ENCODE measurements at regions not wholly inside any gene's neighbourhood (a gene's known extent, or its start where the extent isn't known, plus 50 kb on each side); places are given as distances from the start of the nearest gene placed in this dataset.

DNA sequence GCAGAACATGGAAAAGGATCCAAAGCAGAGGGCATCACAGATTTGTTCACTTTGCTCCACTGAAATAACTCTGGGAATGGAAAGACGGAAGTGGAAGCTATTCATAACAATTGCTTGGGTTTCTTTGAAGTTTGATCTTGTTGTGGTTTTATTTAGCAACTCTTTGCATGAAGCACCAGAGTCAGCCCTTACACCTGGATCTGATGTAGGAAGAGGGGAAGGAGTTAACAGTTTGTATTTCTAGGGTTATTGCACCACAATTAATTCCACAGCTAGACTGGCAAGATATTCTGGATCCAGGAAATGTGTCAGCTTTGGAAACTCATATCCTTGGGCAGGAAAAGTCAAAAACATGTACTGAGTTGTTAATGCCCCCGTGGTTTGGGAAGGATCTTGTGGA lies 1143.4 kb downstream of the CNTNAP5 start:
- POLR2A ChIA-PET (ENCODE audit: unreplicated experiment), result no interaction called here
- no peak overlapping the region for H2BK20ac ChIP-seq (ENCODE audit: low read depth, low read length)
- no peaks in the 10 kb centered on the region for H3K27me3 ChIP-seq (ENCODE audit: control insufficient read depth, insufficient read depth, low read length)
- no peak overlapping the region for H3K9ac ChIP-seq (ENCODE audit: low read depth, low read length)
- no TSS peak for BruUV-seq (replicated peaks)
- H4K20me1 ChIP-seq (ENCODE audit: insufficient read depth, low read length), result no peaks in the 10 kb centered on the region
- no peak overlapping the region for H3K4me3 ChIP-seq (ENCODE audit: insufficient read depth, low read depth, low read length)
- TF ChIP-seq, protein P1, sequence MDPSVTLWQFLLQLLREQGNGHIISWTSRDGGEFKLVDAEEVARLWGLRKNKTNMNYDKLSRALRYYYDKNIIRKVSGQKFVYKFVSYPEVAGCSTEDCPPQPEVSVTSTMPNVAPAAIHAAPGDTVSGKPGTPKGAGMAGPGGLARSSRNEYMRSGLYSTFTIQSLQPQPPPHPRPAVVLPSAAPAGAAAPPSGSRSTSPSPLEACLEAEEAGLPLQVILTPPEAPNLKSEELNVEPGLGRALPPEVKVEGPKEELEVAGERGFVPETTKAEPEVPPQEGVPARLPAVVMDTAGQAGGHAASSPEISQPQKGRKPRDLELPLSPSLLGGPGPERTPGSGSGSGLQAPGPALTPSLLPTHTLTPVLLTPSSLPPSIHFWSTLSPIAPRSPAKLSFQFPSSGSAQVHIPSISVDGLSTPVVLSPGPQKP (IDR thresholded peaks at IDR 0.05; ENCODE audit: borderline replicate concordance, low read depth, low read length), result no peak
- TF ChIP-seq, protein P2, sequence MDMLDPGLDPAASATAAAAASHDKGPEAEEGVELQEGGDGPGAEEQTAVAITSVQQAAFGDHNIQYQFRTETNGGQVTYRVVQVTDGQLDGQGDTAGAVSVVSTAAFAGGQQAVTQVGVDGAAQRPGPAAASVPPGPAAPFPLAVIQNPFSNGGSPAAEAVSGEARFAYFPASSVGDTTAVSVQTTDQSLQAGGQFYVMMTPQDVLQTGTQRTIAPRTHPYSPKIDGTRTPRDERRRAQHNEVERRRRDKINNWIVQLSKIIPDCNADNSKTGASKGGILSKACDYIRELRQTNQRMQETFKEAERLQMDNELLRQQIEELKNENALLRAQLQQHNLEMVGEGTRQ (IDR thresholded peaks at IDR 0.05; ENCODE audit: low read depth, low read length), result no peak
- TF ChIP-seq BHLHE40 (IDR thresholded peaks at IDR 0.05; ENCODE audit: low read depth, low read length) (no peak), POLR2A (IDR thresholded peaks at IDR 0.05; ENCODE audit: low read depth, low read length) (no peak), FOS (IDR thresholded peaks at IDR 0.05; ENCODE audit: low read depth, low read length) (no peak), RFX5 (IDR thresholded peaks at IDR 0.05; ENCODE audit: low read depth, low read length) (no peak), MAZ (IDR thresholded peaks at IDR 0.05; ENCODE audit: borderline replicate concordance, low read depth, low read length) (no peak)
- TF ChIP-seq, protein P3, sequence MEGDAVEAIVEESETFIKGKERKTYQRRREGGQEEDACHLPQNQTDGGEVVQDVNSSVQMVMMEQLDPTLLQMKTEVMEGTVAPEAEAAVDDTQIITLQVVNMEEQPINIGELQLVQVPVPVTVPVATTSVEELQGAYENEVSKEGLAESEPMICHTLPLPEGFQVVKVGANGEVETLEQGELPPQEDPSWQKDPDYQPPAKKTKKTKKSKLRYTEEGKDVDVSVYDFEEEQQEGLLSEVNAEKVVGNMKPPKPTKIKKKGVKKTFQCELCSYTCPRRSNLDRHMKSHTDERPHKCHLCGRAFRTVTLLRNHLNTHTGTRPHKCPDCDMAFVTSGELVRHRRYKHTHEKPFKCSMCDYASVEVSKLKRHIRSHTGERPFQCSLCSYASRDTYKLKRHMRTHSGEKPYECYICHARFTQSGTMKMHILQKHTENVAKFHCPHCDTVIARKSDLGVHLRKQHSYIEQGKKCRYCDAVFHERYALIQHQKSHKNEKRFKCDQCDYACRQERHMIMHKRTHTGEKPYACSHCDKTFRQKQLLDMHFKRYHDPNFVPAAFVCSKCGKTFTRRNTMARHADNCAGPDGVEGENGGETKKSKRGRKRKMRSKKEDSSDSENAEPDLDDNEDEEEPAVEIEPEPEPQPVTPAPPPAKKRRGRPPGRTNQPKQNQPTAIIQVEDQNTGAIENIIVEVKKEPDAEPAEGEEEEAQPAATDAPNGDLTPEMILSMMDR (conservative IDR thresholded peaks at IDR 0.05; ENCODE audit: low read depth, low read length), result no peak
- no peaks in the 10 kb centered on the region for H3K79me1 ChIP-seq (ENCODE audit: low read depth in 1 of 2, low read length in 2 of 2)
- no CpG with 5 or more reads among the region's 2 CpGs for WGBS, 2 experiments (ENCODE audit: extremely low coverage in 2 of 2, insufficient read length in 1 of 2)
- no peak overlapping the region for H3K4me2 ChIP-seq (ENCODE audit: low read depth, low read length)
- no peak overlapping the region for H4K5ac ChIP-seq (ENCODE audit: low read depth, low read length)
- no peak overlapping the region for H3K27ac ChIP-seq (ENCODE audit: insufficient read depth, low read length)
- H2AK5ac ChIP-seq (ENCODE audit: low read depth, low read length), result no peak overlapping the region
- dilution Hi-C loops (cut with HindIII; ENCODE audit: low sequenced_read_pairs, unreplicated experiment) (no loop called here), intact Hi-C loops (cut with micrococcal nuclease) (no loop called here), in situ Hi-C loops (cut with MboI; ENCODE audit: low sequenced_read_pairs) (no loop called here)
- H3K18ac ChIP-seq (ENCODE audit: low read depth, low read length), result no peak overlapping the region
- ATAC-seq (ENCODE audit: low read depth), result no peak
- H3K9me3 ChIP-seq (ENCODE audit: control insufficient read depth, insufficient read depth, low read length), result 0 out of 2 replicates have a peak, but pooled peaks cover 2% of the 10 kb centered on the region
- no peak overlapping the region for H3K14ac ChIP-seq (replicated peaks; ENCODE audit: low read depth, low read length)
- H4K91ac ChIP-seq (ENCODE audit: insufficient read depth, low read depth, low read length), result no peak overlapping the region
- CTCF ChIA-PET, result interaction anchor here (0.6 kb wide), 1 partner anchor 196 kb away, joined by 3 read pairs; no protein-coding TSS in a partner anchor
- H3K23ac ChIP-seq (ENCODE audit: low read depth, low read length), result no peak overlapping the region
- no peak overlapping the region for H2AFZ ChIP-seq (replicated peaks; ENCODE audit: low read length, poor library complexity)
- no peaks in the 10 kb centered on the region for H3K36me3 ChIP-seq (ENCODE audit: control insufficient read depth, insufficient read depth, low read length)
- no peak overlapping the region for H2BK120ac ChIP-seq (ENCODE audit: low read depth, low read length)
- no peaks in the 10 kb centered on the region for H3K4me1 ChIP-seq (ENCODE audit: control insufficient read depth, insufficient read depth, low read length)
- H2BK5ac ChIP-seq (ENCODE audit: low read depth, low read length, poor library complexity, severe bottlenecking), result no peak overlapping the region
- H3K9me1 ChIP-seq (ENCODE audit: insufficient read depth, low read length), result no peaks in the 10 kb centered on the region
- DNase-seq, result no peak
- H2BK15ac ChIP-seq (ENCODE audit: low read depth, low read length), result no peak overlapping the region
- no peak overlapping the region for H3K4ac ChIP-seq (ENCODE audit: low read depth, low read length)
- H4K8ac ChIP-seq (ENCODE audit: low read depth in 2 of 2, low read length in 2 of 2), result no peak overlapping the region
- no peak overlapping the region for H2AK9ac ChIP-seq (replicated peaks; ENCODE audit: low read depth, low read length, poor library complexity)
- no peak overlapping the region for H3K56ac ChIP-seq (ENCODE audit: extremely low read depth, insufficient read depth, low read length)

Data from IMR-90 (cell line).